ENCODE measurements at regions not wholly inside any gene's neighbourhood (a gene's known extent, or its start where the extent isn't known, plus 50 kb on each side); places are given as distances from the start of the nearest gene placed in this dataset.

DNA sequence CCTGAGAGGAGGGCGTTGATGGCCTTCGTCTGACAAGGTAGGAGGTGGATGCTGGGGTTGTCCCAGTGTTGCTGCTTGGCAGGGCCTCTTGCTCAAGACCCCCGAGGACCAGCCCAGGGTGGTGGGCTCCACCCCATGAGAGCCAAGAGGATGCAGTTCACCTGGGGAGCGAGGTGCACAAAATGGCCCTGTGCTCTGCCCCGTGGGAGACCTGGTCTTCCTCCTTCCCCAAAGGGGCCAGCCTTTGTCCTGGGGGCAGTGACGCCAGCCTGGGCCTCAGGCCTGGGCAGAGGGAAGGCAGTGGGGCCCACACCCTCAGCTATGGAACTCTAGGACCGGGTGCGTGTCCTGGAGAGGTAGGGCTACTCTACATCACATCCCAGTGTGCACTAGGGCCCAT, 1233.3 kb downstream of the TBC1D22A start:
- no peak for DNase-seq (ENCODE audit: low spot score)

DNA sequence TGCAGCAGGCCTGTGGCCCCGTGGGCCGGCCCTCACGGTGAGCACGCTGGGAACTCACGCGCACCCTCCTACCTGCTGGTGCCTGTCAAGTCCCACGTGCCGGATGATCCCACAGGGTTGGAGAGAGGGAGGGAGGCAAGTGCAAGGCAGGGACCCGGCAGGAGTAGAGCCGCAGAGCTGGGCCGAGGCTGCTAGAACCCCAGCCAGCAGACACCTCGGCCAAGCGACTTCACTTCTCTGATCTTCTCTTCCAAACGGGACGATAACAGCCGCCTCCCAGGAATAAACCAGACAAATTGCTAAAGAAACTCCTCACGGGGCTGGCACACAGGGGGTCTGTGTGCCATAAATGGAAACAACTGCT, 1232.8 kb downstream of the TBC1D22A start:
- DNase-seq (ENCODE audit: low spot score) = no peak

DNA sequence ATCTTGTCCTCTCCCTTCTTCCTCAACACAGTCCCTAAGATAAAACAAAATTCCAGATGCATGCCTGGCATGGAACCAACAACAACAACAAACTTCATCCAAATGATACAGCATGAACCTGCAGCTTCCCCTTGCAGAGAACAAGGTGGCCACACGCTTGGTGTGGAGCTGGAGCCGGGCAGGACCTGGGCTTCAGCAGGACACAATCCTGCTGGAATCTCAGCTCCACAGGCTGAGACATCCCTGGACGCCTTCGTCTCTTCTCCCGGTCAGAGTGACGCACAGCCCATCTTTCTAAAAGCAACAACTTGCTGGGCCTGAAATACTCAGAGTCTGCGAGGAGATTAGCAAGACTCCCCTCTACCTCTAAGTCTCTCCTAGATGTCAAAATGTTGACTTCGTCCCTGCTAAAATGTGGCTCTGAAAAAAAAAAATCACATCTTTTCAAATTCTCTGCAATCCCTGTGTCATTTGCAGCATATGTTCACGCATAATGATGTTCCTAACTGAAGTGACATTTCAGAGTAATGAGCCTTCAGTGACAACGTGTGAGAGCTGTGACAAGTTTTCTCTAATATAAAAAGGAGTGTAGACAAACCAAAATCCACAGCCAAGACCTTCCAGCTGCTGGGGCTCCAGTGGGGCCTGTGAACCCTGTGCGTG, 1232.3 kb downstream of the TBC1D22A start:
- no peak for DNase-seq (ENCODE audit: low spot score)

DNA sequence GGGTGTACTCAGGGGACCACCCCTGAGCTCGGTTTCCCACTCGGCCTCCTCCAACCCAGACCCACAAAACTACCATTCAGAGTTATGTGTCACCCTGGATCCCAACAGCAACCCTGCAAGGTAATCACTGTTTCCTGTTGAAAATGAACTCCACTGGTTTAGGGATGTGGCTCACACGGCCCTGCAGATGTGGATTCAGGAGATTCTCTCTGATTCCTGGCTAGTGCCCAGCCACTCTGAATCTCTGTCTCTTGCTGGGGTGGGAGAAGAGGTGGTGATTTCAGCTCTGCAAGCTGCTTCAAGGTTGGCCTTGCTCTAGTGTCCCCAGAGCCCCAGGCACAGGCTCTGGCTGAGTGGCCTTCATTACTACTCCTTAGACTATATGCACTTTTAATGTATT, 1231.6 kb downstream of the TBC1D22A start:
- no peak for DNase-seq (ENCODE audit: low spot score)

DNA sequence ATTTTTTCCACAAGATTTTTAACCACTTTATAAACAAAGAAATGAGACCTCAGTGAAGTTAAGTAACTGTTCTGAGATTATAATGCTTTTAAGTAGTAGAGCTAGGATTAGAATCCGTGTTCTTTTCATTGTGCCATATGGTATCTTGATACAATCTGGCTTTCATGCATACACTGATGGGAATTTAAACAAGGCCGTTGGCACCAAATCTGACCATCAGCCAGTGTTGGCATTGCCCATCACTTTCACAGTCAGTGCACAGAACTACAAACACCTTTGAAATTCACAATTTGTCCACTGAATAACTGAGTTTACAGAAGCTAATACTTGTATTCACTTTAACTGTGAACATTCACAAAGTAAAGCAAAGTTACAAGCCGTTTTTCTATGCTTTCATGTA, 1228.0 kb downstream of the TBC1D22A start:
- DNase-seq (ENCODE audit: low spot score) = no peak

DNA sequence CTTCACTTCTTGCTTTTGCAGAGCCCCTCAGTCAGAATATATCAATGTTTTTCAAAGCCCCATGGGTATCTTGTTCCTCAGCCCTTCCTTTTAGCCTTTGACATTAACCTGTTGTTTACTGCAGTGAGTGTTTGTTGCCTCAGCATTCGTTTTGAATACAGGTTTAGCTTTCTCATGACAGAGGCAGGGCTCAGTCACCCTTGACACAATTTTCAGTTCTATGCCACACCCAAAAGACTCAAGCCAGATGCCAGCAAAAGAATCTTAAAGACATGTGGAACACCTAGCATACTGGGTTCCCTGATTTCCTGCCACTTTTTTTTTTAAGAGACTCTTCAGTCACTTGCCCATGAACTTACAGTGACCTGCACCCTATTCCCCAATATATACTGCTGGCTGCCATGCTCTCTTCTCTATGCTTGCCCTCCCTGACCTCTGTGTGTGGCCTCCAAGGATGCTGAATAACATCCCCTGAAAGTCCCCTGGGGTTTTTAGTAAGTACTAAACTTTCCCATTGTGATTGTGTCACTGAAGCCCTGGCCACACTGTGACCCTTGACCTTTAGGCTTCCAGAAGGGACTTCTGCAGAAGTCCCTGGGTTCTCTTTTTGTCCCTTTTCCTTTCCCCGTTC, 1225.5 kb downstream of the TBC1D22A start:
- DNase-seq (ENCODE audit: low spot score) = no peak

DNA sequence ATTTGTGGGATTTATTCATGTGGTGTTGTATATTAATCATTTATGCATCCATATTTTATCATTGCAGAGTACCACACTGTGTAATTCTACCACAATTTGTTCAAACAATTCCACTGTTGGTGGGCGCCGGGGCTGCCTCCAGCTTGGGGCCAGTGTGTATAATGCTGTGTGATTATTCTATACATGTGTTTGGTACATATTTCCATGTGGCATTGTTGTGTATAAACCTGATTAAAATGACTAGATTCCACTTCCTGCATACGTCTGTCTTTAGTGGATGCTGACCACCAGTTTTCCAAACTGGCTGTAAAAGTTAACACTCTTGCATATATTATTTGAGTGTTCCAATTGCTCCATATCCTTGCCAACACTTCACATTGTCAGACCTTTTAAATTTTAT, 1213.8 kb downstream of the TBC1D22A start:
- DNase-seq (ENCODE audit: low spot score) = no peak

DNA sequence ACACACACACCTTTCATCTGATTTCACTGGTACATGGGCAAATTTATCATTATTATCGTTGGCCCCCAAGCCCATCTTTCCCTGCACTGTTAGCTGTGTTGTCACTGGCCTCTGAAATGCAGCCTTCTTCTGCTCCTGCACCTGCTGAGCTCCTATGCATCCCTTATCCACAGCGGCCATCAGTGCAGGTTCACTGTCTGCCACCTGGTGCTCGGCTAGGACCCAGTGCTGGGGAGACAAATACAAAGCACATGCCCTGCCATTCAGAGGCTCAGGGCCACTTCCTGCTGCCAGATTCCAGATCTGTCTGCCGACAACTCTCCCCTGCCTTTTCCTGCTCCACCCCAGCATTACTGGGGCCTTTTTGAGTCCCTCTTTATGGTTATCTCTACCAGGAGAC, 1205.4 kb downstream of the TBC1D22A start:
- DNase-seq (ENCODE audit: low spot score) = no peak

DNA sequence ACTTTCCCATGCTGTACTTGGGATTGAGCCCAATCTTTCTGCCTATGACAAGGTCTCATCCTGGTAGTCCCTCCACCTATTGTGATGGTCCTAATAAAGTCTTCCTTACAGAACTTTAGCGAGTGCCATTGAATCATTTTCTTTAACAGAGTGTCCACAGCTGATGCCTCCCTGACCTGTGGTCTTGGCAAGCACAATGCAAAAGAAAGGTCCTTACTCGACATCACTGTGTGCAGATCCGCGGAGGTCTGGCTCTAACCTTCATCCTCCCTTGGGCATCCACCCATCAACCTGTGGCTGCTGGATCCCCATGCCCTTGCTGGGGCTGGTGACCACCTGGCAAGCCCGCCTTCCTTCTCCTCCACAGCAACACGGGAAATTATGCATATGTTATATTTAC, 1203.9 kb downstream of the TBC1D22A start:
- DNase-seq (ENCODE audit: low spot score) = no peak

DNA sequence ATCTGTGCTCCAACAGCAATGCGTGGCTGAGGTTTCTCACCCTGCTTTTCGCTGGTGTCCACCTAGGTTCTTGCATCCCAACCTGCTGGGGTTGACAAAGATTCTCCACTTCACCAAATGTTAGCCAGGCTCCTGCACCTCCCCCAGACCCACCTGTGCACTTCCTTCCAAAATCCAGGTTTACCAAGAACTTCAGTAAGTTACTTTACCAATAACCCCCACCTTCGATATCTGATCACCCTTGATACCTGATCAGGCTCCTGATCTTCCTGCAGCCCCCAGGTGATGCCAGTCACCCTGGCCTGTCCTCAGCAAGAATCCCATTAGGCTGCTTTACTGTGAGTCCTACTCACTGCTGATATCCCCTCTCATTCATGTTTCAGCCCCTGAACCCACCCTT, 1203.4 kb downstream of the TBC1D22A start:
- no peak for DNase-seq (ENCODE audit: low spot score)

DNA sequence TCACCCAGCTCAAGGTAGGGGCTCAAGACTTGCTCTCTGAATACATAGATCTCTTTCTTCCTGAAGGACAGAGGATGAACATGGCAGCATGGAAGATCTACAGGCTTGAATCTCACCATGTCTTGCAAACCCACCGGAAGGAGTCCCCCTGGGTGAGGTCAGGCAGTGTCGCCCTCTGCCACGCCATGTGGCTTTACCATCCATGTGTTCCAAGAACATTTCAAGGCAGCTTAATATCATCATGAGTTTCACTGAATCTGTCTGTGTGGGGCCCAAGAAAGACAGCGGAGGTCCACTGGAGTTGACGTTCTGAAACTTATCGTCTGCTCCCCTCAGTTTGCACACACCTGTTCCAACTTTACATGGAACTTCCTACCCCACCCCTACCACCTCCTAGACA, 1202.6 kb downstream of the TBC1D22A start:
- no peak for DNase-seq (ENCODE audit: low spot score)

DNA sequence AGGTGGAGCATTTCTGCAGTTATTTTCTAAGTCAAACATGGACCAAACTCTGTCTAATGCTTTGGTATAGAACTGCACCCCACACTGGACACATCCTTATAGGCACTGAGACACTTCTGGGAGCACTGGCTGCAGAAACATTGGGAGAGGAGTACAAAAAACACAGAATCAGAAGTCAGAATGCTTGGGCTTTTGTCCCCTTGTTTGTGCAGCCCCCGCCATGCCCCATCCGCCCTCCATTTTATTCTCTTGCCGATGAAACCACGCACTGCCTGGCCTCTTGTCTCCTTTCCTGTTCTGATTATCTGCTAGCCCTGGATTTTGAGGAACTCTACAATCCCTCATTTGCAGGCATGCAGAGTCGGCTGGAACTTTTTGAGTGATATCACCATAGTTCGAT, 1201.2 kb downstream of the TBC1D22A start:
- no peak for DNase-seq (ENCODE audit: low spot score)

DNA sequence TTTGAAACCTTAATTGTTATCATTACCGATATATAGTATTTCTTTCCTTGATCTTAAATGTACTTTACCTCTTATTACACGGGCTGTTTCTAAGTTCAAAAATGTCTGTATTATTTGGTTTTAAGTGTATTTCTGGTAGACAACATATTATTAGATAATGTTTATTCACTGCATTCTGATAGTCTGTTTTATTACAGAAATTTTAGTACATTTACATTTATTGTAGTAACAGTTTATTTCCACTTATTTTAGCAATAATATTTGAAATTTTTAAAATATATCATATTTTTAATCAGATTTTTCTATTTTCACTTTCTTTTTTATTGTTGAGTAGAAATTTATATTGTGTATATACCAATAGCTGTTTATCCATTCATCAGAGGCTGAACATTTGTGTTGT, 1195.2 kb downstream of the TBC1D22A start:
- DNase-seq (ENCODE audit: low spot score) = no peak

DNA sequence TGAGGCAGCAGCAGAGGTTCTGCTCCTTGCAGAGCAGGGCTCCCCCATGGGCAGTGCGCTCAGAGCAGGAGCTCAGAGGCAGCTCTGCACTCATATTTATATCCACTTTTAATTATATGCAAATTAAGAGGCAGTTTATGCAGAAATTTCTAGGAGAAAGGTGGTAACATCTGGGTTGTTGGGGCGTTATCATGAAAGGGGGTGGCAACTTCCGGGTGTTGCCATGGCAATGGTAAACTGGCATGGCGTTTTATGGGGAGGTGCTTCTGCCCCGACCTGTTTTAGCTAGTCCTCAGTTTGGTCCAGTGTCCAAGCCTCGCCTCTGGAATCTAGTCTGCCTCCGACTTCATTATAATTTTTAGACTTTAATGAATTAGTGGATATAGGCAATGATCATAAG, 1191.7 kb downstream of the TBC1D22A start:
- DNase-seq (ENCODE audit: low spot score) = no peak

DNA sequence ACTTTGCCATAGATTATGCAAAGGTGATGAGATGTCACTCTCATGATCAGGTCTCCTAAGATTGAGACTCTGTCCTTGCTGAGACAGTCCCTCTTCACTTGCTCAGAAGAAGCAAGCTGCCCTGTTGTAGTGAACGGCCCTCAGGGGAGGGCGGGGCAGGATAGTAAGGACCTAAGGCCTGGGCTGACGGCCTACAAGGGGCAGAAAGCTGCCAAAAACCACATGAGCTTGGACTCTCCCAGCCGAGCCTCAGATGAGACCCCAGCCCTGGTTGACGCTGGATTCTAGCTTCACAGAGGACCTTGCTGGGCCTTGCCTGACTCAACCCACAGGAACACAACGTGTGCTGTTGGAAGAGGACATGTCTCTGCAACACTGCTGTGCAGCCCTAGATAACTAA, 1182.5 kb downstream of the TBC1D22A start:
- no peak for DNase-seq (ENCODE audit: low spot score)

DNA sequence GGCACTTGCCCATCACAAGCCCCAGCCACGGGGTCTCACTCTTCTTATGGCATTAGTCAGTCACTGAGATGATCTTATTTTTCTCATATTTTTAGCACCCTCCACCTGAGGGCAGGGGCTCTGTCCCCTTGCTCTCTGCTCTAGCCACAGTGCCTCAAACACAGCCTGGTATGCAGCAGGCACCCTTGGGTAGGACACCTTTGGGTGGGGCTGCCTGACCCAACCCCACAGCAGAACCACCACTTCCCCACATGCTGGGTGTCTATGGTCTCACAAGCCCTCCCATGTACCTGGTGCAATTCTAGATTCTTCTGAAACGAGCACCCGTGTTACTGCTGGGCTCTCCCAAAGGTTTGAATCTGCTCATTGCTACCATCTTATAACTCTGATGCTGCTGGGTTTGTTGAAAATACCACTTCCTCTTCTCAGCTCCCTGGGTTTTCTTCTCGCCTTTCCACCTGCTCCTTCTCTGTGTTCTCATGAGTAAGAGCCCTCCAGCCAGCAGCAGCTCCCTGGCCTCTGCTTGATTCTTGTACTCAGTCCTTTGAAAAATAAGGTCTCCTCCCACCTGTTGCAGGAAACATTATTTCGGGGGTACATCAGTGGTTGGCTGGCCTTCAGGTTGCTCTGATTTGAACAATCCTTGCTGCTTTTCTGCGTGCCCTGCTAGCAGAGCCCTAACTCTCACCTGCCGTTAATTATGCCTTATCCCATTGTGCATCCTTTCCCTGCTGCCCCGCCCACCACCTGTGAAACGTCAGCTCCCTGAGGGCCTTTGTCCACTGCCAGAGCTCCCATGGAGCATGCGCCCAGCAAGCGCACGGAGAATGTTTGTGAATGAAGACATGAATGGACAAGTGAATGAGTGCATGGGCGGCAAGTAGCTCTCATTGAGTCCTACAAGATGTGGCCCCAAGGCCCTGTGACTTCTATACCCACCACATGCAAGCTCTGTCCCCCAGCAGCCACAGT, 1181.6 kb downstream of the TBC1D22A start:
- DNase-seq (ENCODE audit: low spot score) = no peak

DNA sequence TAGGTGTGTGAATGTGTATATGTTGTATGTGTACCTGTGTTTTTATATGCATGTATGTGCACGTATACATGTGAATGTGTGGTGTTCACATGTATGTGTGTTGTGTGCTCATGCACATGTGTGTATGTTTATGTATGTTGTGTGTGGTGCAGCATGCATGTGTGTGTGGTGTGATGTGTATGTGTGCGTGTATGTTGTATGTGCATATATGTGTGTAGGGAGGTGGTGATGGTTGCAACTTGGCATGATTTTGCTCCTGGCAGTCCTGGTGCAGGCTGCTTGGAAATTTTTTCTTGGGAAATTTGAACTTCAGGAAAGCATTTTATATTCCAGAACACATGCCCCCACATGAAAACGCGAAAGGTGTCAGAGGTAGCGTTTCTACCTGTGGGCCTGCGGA, 1177.8 kb downstream of the TBC1D22A start:
- no peak for DNase-seq (ENCODE audit: low spot score)

DNA sequence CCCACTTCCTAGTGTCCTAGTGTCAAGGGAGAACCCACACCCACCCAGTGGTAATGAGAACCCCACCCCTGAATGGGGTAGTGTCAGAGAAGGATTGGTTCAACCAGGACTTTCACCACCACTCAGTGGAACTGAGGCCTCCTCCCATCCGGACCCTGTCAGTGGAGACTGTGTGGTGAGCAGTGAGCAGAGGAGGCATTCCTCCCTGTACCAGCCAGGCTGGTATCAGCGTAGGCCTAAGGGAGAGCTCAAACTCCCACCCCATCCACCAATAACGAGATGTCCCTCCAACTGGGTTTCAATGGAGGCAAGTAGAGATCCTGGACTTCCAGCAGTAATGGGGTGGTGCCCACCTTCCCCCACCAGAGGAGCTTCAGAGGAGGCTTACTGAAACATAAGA, 1171.4 kb downstream of the TBC1D22A start:
- no peak for DNase-seq (ENCODE audit: low spot score)

DNA sequence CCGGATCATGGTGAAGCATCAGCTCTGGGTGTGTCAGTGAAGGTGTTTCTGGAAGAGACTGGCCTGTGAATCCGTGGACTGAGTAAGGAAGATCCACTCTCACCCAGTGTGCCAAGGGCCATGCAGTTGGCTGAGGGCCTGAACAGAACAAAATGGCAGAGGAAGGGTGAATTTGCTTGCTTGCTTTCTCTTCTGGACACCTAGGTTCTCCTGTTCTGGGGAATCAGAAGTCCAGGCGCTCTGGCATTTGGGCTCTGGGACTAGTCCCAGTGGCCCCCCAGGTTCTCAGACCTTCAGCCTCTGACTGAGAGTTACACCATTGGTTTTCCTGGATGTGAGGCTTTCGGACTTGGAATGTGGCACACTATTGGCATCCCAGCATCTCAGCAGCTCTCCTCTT, 1170.8 kb downstream of the TBC1D22A start:
- DNase-seq (ENCODE audit: low spot score) = no peak

DNA sequence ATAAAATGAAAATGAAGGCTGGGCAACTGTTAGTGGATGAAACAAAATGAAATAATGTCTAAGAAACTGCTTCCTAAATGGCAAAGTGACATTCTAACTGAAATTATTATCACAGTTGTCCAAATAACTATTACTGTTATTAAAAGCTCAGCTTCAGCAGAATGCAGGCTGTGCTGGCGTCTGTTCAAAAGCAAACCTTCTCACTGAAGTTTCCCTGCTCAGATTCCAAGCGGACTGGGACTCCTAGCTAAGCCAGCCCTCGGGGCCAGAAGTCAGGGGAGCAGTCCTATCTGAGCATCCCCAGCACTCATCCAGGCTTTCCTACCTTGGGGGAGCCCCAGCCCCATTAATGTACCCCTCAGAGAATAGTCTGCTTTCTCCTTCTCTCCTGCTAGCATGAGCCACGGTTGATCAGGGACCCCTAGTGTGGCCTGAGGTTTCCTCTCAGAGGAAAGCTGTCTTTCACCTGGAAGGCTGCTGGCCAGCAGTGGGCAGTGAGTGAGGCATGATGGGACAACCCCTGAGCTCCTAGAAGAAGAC, 1167.3 kb downstream of the TBC1D22A start:
- DNase-seq (ENCODE audit: low spot score) = no peak

DNA sequence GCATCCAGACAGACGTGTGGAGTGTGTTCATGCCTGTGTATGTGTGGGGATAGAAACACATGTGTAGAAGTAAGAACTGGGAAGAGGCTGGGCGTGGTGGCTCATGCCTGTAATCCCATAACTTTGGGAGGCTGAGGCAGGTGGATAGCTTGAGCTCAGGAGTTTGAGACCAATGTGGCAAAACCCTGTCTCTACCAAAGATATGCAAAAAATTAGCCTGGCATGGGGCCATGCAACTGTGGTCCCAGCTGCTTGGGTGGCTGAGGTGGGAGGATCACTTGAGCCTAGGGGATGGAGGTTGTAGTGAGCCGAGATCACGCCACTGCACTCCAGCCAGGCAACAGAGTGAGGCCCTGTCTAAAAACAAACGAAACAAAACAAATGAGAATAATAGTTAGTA, 1166.6 kb downstream of the TBC1D22A start:
- DNase-seq (ENCODE audit: low spot score) = no peak

DNA sequence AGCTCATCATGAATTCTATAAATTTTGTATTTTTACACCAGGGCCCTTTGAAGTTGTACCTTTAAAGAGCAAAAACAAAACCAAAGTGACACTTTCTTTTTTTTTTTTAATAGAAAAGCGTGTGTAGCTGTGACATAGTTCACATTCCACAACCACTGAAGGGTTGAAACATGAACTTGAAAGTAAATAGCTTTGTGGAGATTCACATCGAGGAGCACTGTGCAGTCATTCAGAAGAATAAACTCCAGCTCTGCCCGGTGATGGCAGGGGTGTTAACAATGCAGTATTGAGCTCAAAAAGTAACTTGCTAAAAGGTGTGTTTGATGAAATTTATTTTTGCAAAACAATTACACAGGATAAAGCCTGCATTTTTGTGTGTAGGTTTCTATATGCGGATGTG, 1166.2 kb downstream of the TBC1D22A start:
- DNase-seq (ENCODE audit: low spot score) = no peak

DNA sequence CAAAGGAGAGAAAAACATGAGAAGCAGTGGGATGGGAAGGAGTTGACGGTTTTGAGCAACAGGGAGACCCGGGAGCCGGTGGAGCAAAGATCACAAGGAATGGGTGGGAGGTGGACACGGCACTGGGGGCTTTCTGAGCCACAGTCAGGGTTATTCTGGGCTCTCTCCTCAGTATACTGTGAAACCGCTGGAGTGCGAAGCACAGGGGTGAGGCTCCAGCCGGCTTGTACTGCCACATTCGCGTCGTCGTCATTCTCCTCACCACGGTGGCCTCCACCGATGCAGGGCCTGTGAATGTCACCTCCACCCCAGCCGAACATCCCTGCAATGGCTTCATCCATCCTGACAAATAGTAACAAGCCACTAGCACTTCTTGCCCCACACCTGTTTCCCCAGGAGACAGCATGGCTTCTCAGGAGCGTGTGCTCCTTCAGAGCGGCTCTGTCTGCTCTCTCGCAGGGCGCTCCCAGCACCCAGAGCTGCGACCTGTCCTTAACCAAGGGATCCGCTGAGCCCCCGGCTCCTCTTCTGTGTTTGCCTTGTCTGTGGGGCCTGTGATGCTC, 1165.3 kb downstream of the TBC1D22A start:
- no peak for DNase-seq (ENCODE audit: low spot score)
